ENCODE measurements at regions not wholly inside any gene's neighbourhood (a gene's known extent, or its start where the extent isn't known, plus 50 kb on each side); places are given as distances from the start of the nearest gene placed in this dataset.

GRCh38 chr18:78001811-78002210, 752.2 kb downstream of the GALR1 start:
- in situ Hi-C loops (cut with HindIII; ENCODE audit: low sequenced_read_pairs), result no loop called here
- H3K4me3 ChIP-seq (ENCODE audit: low read depth, low read length), result no peak overlapping the region
- no peak for TF ChIP-seq CTCF (IDR thresholded peaks at IDR 0.05; ENCODE audit: low read depth, low read length)
- DNase-seq (ENCODE audit: low read depth, low spot score), result no peak

DNA sequence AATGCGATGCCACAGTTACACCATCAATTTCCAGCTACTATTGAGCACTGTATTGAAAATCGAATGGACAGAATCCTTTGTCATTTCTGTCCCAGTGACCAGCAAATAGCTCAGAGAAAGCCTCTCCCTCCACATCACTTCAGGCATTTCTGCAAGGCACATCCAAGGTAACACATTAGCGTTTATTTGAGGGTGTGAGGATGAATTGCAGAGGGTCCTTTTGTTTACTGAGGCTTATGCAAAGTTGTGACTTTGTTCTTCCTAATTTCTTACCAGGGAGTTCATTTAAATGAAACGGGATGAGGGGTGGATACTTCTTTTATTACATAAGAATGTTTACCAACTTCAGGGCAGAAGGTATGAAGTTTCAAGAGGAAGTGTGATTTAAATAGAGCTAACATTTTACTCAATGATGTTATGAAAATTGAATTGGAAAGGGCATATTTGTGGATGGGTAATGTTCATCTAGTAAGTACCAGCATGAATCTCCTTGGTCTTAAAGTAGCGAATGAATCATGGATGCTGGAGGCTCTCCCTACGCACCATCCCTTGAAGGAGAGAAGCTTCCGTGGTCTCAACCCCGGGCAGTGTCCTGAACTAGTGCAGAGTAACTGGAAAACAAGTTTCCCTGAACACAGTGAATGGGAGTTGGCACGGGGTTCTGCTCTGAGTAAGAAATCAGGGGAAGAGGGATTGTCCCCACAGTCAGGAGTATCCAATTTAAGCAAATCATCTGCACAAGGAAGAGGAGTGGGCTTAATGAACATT, 756.5 kb downstream of the GALR1 start:
- no peak for DNase-seq (ENCODE audit: low read depth, low spot score)
- in situ Hi-C loops (cut with HindIII; ENCODE audit: low sequenced_read_pairs), result no loop called here
- TF ChIP-seq CTCF (IDR thresholded peaks at IDR 0.05; ENCODE audit: low read depth, low read length), result no peak
- H3K4me3 ChIP-seq (ENCODE audit: low read depth, low read length), result no peak overlapping the region

- in situ Hi-C loops (cut with HindIII; ENCODE audit: low sequenced_read_pairs), result no loop called here
- no peak for DNase-seq (ENCODE audit: low read depth, low spot score)
- TF ChIP-seq CTCF (IDR thresholded peaks at IDR 0.05; ENCODE audit: low read depth, low read length), result no peak
Observed at GRCh38 chr18:78006774-78007260, 757.2 kb downstream of the GALR1 start.

GRCh38 chr18:78010363-78010762, 760.7 kb downstream of the GALR1 start:
- DNase-seq (ENCODE audit: low read depth, low spot score), result no peak
- H3K4me3 ChIP-seq (ENCODE audit: low read depth, low read length), result no peak overlapping the region
- in situ Hi-C loops (cut with HindIII; ENCODE audit: low sequenced_read_pairs), result no loop called here
- TF ChIP-seq CTCF (IDR thresholded peaks at IDR 0.05; ENCODE audit: low read depth, low read length), result no peak

More at GRCh38 chr18:78006774-78007260, 757.2 kb downstream of the GALR1 start:
- no peak overlapping the region for H3K4me3 ChIP-seq (ENCODE audit: low read depth, low read length)

DNA sequence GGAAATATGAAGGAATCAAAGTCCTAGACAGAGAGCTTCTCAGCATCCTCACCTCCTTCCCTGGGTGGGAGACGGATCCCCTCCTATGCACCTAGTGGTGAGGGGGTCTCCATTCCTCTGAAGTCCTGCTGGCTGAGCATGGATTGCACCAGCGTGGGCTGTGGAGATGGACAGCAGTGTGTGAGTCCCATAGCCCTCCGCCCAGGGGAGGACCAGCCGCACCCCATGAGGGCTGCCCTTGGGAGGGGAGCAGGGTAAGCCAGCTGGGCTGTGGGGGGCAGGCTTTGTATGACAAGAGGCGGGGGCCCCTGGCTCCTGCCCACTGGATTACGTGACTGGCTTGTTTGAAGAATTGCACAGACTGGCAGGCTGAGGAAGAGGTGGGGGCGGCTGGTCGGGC, 768.2 kb downstream of the GALR1 start:
- no peak for TF ChIP-seq CTCF (IDR thresholded peaks at IDR 0.05; ENCODE audit: low read depth, low read length)
- no peak for DNase-seq (ENCODE audit: low read depth, low spot score)
- no peak overlapping the region for H3K4me3 ChIP-seq (ENCODE audit: low read depth, low read length)
- in situ Hi-C loops (cut with HindIII; ENCODE audit: low sequenced_read_pairs), result no loop called here

DNA sequence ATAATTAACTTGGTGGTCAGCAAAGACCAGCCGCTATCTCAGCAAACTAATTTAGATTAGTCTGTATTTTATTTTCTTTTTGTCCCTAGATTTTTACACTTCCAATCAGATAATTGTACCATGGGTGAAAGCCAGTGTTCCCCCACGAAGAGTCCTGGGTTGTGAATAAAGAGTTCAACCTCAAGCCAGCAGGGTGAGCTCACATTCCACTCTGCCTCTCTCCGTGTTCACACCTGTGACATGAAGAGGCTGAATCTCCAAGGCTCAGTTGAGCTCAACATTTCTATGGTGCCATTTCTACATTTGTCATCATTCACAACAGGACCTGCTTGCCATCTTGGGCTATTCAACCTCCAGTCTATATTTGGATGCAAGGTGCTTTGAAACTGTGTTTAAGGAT, 771.5 kb downstream of the GALR1 start:
- in situ Hi-C loops (cut with HindIII; ENCODE audit: low sequenced_read_pairs), result no loop called here
- no peak for DNase-seq (ENCODE audit: low read depth, low spot score)
- TF ChIP-seq CTCF (IDR thresholded peaks at IDR 0.05; ENCODE audit: low read depth, low read length), result no peak
- H3K4me3 ChIP-seq (ENCODE audit: low read depth, low read length), result no peak overlapping the region

Measured in astrocyte of the spinal cord (primary cell).